GM21515 (cell line): ENCODE measurements at regions not wholly inside any gene's neighbourhood (a gene's known extent, or its start where the extent isn't known, plus 50 kb on each side); places are given as distances from the start of the nearest gene placed in this dataset.

Experiments
- ATAC-seq: cut with Tn5 transposase; IDR thresholded peaks from one replicate; pipeline ENCODE4 v1.9.1; 2021; ENCODE audit not compliant: unreplicated experiment

GRCh38 chr6:2381872-2382661 lies 136.7 kb upstream of the GMDS start:
- no peak for ATAC-seq

- no peak for ATAC-seq
Observed at GRCh38 chr6:2378891-2379652, 133.7 kb upstream of the GMDS start.

- no peak for ATAC-seq
Observed at GRCh38 chr6:2378046-2378657, 132.7 kb upstream of the GMDS start.

- ATAC-seq = no peak
Observed at GRCh38 chr6:2376429-2377355, 131.3 kb upstream of the GMDS start.

- no peak for ATAC-seq
Observed at GRCh38 chr6:2375443-2375842, 130.0 kb upstream of the GMDS start.

- ATAC-seq = no peak
Observed at GRCh38 chr6:2369606-2370005, 124.2 kb upstream of the GMDS start.

GRCh38 chr6:2363211-2363610 lies 117.8 kb upstream of the GMDS start:
- no peak for ATAC-seq

- no peak for ATAC-seq
Observed at GRCh38 chr6:2361195-2361594, 115.8 kb upstream of the GMDS start.

- no peak for ATAC-seq
Observed at GRCh38 chr6:2360716-2361115, 115.3 kb upstream of the GMDS start.

GRCh38 chr6:2360126-2360525 lies 114.7 kb upstream of the GMDS start:
- ATAC-seq = no peak

GRCh38 chr6:2355150-2355549 lies 109.7 kb upstream of the GMDS start:
- no peak for ATAC-seq

GRCh38 chr6:2354138-2354491 lies 108.7 kb upstream of the GMDS start:
- no peak for ATAC-seq

- no peak for ATAC-seq
Observed at GRCh38 chr6:2353412-2354137, 108.2 kb upstream of the GMDS start.

- no peak for ATAC-seq
Observed at GRCh38 chr6:2351807-2352431, 106.5 kb upstream of the GMDS start.

- ATAC-seq = no peak
Observed at GRCh38 chr6:2351090-2351489, 105.7 kb upstream of the GMDS start.

- no peak for ATAC-seq
Observed at GRCh38 chr6:2346078-2346477, 100.7 kb upstream of the GMDS start.

- no peak for ATAC-seq
Observed at GRCh38 chr6:2344319-2344905, 99.0 kb upstream of the GMDS start.

- no peak for ATAC-seq
Observed at GRCh38 chr6:2327591-2327990, 82.2 kb upstream of the GMDS start.

- ATAC-seq = no peak
Observed at GRCh38 chr6:2324166-2324953, 79.0 kb upstream of the GMDS start.
